Activated CD4-positive, alpha-beta T cell treated with anti-CD3 and anti-CD28 coated beads, Interleukin-2, amount 50 U/mL, for 4 hours (primary cell): ENCODE measurements at regions not wholly inside any gene's neighbourhood (a gene's known extent, or its start where the extent isn't known, plus 50 kb on each side); places are given as distances from the start of the nearest gene placed in this dataset.
A peak's percentile ranks its signal among the peaks of the same experiment; 100 is the strongest.
"Not testable (repeated sequence)": the region's sequence is repeated elsewhere in the genome, so short reads cannot be mapped to it uniquely, and the experiment has no call there.

Experiments
- DNase-seq, 2 experiments: peaks; one replicate each; pipeline ENCODE4 v3.0.0-alpha.2; 2020

DNA sequence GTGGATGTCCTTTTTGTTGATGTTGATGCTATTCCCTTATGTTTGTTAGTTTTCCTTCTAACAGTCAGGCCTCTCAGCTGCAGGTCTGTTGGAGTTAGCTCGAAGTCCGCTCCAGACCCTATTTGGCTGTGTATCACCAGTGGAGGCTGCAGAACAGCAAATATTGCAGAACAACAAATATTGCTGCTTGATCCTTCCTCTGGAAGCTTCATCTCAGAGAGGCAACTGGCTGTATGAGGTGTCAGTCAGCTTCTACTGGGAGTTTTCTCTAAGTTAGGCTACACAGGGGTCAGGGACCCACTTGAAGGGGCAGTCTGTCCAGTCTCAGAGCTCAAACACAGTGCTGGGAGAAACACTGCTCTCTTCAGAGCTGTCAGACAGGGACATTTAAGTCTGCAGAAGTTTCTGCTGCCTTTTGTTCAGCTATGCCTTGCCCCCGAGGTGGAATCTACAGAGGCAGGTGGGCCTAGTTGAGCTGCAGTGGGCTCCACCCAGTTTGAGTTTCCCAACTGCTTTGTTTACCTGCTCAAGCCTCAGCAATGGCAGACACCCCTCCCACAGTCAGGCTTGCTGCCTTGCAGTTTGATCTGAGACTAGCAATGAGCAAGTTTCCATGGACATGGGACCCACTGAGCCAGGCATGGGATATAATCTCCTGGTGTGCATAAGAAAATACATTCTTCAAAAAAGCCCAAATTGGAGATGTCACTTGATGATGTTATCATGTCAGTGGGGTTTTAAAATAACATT is 99.5 kb downstream of the KDM5D start:
- DNase-seq: no peak

DNA sequence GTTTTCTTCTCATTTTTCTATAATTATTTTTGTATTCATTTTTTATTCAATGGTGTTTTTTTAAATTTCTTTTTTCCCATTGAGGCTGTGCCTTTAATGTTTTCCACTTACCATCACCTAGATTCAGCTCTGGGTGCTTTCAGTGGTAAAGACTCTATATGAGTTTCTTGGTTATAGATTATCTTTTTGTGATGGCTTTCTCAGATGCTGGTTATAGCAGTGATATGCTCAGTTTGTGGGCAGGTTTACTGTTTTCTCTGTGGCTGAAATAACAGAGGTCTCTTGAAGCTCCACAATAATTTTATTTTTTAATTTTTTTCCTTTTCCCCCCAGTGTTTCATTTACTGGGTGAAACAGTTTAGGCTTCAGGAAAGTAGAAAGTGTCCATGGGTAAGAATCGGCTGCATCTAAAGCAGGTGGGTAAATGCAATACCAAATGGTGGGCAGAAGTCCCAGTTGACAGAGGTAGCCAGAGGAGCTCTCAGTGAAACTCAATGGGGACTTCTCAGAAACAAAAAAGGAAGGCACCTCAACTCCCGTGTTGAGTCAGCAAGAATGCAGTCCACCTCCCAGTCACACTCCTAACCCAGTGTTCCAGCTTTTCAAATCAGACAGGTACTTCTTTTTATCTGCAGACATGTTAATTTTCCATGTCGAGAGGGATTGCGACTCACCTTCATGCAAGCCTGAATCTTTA is 106.7 kb downstream of the KDM5D start:
- no peak for DNase-seq

DNA sequence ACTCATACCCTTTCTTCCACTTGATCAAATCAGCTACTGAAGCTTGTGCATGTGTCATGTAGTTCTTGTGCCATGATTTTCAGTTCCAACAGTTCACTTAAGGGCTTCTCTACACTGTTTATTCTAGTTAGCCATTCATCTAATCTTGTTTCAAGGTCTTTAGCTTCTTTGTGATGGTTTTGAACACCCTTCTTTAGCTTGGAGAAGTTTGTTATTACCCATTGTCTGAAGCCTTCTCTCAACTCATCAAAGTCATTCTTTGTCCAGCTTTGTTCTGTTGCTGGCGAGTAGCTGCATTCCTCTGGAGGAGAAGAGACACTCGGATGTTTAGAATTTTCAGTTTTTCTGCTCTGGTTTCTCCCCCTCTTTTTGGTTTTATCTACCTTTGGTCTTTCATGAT is 115.6 kb downstream of the KDM5D start:
- no peak for DNase-seq

DNA sequence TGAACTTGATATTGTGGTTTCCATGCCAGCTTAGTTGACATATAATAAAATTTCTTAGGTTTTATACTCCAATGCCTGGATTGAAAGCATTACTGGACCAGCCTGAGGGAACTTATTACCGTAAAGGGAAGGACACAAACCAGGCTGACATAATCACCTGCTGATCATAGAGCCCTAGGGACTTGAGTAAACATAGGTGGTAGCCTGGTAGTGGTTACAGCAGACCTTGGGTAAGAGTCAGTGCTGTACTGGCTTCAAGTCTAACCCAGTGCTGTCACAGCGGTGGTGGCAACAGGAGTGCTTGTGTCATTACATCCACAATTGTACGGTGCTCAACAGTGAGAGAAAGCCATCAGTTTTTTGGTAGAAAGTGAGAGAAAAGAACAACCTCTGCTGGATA is 122.1 kb downstream of the KDM5D start:
- DNase-seq: no peak

DNA sequence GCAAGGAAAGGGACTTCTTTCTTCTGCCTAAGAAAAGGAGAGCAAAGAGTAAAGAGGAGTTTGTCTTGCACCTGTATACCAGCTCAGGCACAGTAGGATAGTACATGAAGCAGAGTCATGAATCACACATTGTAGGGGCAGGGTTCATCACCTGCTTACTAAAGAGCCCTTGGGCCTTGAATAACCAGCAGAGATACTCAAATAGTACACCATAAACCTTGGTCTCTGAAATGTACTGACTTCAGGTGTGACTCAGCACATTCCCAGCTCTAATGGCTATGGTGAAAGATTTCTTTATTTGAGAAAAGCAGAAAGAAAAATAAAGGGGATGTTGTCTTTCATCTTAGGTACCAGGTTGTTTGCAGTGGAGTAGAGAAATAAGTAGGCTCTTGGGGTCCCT is 122.8 kb downstream of the KDM5D start:
- DNase-seq: no peak

DNA sequence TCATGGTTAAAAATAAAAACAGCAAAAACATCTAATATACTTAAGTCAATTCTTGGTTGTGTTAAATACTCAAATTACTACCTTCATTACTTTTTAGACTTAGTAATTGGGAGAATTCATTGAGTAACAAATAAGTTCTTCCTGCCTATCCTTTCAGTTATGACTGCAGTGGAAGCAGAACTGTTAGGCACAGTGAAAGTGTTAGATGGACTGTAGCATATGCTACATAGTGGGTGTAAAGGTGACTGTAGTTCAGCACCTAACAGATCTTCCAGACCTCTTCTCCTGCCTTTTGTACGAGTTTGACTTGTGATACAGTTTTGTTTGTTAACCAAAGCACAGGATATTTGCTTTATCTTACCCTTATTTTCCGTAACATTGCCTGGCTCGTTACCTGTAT is 143.4 kb downstream of the KDM5D start:
- DNase-seq: no peak

DNA sequence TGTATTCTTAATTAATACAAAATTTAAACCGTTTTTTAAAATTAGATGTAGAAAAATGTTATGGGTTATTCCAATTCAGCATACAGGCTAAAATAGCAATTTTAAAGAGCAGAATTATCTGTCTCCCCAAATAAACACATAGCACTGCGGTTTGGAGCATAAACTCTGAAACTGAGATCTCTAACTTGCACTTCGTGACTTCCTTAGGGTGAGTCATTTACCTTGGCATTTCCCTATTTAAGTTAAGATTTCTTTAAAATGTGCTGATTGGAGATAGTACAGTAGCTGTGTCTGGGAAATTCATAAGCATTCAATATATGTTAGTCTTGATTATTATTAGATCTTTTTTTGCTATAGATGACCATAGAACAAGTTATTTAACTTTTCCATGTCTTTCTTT is 143.8 kb downstream of the KDM5D start:
- DNase-seq: no peak

DNA sequence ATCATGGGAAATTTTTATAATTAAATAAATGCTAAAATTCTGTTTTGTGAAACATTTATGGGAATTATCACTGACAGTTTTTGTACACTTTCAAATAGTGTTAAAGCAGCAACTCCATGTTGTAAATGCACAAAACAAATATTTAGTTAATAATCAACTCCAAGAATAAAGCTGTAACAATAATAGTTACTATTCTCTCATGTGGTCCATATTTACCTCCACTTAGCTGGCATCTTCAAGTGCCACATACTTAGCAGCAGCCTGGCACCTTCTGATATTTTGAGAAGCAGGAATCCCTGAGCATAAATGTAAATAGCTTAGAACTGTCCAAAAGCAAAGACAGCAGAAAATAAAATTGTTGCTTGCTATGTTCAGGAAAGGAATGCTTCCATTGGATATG is 154.3 kb downstream of the KDM5D start:
- no peak for DNase-seq

DNA sequence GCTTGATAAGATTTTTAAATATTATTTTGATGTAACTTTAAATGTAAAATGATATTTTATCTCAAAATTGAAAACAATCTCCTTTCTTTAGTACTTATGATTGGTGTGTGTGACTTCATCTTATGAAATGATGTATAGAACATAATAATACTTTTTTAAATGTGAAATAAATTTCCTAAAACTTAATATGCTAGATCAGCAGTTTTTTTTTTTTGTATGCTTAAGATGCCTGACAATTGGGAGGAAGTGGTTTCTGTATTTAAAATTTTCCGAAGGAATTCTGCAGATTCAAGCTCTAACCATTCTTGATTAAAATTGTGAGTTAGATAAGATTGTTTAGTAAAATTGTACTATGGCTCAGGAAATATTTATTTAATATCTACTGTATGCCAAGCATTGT is 154.9 kb downstream of the KDM5D start:
- DNase-seq: no peak

DNA sequence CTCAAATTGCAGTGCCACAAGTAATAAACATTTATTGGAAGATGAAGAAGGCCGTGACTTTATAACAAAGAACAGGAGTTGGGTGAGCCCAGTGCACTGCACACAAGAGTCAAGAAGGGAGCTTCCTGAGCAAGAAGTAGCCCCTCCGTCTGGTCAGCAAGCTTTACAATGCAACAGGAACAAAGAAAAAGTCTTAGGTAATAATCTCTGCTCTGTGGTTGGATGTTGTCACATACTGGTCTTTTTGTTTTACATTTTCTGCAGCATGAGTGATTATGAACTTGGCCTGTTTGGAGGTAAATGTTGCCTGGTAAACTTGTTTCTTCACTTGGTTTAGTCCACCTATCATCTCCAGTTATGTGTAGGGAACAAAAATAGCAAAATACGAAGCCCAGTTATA is 157.2 kb downstream of the KDM5D start:
- no peak for DNase-seq

DNA sequence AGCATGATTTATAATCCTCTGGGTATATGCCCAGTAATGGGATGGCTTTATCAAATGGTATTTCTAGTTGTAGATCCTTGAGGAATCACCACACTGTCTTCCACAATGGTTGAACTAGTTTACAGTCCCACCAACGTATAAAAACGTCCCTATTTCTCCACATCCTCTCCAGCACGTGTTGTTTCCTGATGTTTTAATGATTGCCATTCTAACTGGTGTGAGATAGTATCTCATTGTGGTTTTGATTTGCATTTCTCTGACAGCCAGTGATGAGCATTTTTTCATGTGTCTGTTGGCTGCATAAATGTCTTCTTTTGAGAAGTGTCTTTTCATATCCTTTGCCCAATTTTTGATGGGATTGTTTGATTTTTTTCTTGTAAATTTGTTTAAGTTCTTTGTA is 163.5 kb downstream of the KDM5D start:
- DNase-seq: not testable (repeated sequence)

DNA sequence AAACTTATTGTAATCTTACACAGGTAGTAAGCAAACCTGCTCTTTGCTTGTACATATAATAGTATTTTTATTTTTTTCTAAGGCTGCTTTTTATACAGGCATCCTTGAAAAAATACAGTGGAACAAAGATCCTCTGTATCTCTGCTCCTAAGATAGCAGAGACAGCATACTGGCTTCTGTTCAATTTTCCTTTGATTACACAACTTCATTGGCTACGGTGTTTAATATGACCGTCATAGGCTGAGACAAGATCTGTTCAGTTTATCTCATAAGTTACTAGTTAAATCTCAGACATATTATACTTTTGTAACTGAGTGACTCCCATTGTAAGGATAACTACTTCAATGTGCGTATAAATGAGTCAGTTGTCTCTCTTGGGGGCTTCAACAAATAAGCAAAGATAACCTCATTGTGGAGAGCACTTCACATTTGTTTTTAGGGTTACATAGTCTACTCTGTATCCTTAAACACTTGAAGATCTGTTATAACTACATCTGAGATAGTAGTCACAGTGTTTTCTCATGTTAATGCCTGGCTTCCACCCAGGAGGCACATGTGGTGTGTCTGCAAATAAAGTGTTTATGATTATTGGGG is 166.1 kb downstream of the KDM5D start:
- no peak for DNase-seq

DNA sequence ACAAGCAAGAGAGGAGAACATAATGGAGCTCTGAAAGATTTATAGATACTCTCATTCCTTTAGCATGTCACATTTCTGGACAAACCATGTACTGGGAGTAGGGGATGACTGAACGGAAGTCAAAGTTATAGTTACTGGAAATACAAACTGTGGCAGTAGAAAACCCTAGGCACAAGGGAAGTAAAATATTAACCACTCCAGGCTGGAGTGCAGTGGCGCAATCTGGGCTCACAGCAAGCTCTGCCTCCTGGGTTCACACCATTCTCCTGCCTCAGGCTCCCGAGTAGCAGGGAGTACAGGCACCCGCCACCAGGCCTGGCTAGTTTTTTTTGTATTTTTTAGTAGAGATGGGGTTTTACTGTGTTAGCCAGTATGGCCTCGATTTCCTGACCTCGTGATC is 167.3 kb downstream of the KDM5D start:
- DNase-seq: no peak

DNA sequence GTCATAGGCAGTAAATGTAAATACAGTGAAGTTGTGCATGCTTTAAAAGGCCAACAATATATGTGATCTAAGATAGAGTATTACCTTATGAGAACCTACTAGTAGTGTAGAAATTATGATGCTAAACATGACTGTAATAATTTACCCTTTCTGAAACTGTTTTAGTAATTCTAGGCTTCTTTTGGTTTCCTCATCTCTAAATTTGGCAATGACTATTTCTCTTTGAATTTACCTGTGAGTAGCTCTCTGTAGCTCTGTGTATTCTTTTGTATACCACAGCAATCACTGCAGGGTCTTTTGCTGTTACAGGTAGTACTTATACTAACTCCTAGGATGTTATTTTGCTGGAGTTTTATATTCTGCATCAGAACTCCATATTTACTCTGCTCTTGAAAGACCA is 169.6 kb downstream of the KDM5D start:
- no peak for DNase-seq

DNA sequence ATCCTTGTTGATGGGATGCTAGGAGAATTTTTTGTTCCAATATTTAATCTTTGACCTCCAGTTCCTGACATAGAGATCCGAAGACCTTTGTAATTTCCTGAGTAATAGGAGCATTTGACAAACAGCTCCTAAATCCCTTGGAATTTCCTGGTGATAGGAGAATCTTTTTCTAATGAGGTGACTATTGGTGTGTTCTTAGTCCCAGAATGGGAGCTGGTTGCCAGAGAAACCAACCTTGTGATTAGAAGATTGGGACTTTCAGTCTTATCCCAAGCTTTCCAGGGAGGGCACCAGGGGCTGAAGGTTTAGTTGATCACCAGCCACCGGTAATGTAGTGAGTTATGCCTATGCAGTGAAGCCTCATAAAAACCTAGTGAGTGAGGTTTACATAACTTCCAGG is 170.9 kb downstream of the KDM5D start:
- DNase-seq: no peak

DNA sequence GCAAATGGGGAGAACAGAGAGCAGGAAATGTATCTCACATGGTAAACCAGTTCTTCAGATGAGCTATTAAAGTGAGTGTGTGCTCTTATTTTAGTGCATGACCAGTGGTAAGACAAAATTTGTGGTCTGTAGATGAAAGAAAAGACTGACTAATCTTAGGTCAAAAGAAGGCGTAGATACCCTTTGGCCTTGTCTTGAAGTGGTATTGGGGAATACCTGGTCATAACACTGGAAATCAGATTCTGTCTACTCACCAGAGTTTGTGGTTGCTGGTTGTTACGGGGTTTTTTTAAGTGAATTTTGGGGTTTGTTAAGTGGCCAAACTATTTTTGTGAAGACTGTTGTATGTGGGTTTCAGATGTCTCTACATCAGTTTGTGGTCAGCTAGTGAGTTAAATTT is 173.5 kb downstream of the KDM5D start:
- no peak for DNase-seq

DNA sequence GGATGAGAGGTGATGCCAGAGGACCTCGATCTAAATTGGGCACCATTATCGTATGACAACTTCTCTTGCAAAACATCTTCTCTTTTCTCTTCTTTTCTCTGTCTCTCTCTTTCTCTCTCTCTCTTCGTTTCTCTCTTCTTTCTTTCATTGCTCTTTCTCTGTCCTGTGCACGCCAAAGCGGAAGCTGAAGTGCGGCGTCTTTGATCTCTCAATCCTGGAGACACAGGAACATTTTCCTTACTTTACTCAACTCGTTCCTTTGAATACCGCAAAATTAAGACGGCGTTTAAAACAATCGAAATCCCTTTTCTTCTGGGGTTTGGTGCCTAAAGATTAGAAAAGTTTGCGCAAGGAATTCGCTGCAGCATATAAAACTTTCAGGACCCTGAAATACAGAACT is 176.6 kb downstream of the KDM5D start:
- DNase-seq: no peak

DNA sequence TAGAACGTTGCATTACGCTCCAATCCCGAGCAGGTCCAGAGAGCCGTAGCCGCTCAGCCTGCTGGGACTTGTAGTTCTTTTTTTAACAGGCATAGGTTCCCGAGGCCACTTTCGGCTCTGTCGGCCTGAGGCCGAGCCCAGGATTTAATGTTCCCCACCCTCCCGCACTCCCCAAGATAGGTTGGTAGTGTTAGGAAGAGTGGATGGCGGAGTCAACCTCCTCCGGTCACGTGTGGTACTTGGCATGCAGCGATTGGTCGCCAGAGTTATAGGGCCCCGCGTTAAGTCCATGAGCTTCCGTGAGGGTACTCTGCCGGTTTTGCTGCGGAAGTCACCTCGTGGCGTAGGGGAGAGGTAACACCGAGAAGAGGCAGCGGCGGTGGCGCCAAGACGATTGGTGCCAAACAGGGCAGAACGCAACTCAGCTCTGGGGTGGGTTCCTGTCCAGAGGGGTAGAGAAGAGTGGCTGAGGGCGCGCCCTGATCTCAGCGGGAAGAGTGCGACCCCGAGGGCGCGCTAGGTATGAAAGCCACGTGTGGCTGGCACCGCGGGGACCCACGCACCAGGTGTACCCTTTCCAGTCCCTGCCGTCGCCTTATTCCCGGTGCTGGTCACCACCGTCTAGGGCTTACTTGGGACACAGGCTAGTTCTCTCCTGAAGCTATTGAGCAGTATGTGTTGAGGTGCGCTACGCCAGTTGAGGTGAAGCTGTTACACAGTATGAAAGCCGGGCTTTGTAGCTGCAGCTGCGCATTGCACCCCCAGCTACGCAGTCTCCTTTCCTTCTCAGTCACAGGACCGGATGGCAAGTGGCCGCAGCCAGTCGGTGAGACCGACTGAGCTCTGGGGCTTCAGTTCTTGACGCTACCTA is 177.2 kb downstream of the KDM5D start:
- peak; percentile 71 to 75 for DNase-seq

DNA sequence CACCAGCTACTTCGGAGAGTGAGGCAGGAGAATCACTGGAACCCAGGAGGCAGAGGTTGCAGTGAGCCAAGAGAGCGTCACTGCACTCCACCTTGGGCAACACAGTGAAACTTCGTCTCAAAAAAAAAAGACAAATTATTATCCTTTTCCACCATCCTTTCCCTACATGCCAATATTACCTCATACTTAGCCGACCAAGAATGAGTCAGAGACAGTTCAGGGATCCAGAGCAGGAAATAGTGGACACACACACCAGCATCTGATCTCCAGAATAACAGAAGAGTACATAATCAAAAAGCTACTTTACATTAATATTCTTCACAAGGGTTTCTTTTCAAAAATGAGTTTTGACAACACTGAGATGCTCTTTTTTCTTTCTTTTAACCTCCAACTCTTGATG is 185.4 kb downstream of the KDM5D start:
- DNase-seq: no peak

DNA sequence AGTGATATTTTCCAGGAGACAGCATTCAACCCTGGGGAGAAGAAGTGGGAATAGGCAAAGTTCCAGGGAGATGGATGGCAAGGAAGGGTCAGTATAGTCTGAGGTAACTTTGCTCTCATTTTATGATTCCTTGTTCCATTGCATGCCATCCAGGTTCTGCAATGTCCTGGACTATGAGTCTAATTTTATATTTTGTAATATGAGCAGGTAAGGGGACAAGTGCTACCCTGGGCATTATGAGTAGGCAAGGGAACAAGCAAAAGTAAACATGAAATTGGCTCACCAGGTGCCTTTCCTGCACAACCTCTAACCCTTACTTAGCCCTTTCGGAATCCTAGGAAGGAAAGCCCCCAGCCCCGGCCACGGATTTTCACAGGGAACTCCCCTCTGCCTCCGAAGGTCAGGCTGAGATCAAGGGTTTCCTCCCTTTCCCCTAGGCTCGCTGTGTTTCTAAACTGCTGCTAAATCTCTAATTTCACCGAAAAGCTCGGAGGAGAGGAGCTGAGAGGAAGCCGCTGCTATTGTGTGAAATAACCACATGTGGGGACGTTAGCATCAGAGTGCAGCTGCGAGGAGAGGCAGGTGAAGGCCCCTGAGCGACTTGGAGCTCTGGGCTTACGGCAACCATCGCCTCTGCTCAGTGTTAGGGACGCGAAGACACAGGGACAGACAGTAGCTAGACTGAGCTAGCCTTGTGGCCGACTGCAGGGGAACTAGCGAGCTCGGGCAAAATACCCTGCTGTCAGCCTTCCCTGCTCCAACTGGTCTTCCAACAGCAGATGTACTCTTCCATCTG is 194.7 kb downstream of the KDM5D start:
- no peak for DNase-seq

DNA sequence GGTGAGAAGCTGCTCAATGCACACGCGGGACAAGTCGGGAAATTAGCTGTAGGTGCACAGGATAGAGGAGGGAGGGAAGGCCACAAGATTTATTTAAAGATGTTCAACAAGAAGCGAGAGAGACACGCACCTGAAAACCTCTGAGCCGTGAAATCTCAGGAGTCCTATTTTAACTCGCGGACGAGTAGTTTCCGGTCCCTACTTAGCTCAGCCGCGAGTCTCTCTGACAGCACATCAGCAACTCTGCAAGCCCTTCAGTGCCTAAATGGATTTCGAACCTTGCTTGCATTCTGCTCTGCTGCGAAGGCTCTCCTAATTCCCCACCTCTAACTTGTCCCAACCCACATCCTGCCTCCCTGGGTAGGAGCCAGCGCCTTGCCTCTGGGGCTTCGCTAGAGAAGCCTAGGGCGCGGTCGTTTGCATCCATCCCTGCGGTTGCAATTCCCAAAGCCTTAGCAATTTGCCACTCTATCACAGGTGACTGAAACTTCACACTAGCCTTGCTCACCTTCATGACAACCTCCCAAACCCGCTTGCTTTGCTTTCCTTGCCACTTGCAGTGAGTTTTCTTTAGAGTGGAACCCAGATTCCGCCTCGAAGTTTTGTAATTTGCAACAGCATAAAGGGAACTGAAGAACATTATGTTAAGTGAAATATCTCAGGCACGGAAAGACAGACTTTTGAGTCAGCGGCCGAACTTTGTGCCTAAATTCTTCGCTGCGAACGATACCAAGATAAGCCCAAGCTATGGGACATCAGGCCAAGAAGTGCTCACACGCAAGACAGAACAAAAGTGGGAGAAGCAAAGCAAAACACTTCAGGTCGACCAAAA is 202.8 kb downstream of the KDM5D start:
- DNase-seq: no peak

DNA sequence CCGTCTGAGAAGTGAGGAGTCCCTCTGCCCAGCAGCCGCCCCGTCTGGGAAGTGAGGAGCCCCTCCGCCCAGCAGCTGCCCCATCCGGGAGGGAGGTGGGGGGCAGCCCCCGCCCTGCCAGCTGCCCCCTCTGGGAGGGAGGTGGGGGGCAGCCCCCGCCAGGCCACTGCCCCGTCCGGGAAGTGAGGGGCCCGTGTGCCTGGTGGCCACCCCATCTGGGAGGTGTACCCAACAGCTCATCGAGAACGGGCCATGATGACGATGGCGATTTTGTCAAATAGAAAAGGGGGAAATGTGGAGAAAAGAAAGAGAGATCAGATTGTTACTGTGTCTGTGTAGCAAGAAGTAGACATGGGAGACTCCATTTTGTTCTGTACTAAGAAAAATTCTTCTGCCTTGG is 208.8 kb downstream of the KDM5D start:
- not testable (repeated sequence) for DNase-seq
